WI38 (cell line): ENCODE measurements at regions not wholly inside any gene's neighbourhood (a gene's known extent, or its start where the extent isn't known, plus 50 kb on each side); places are given as distances from the start of the nearest gene placed in this dataset.

ENCODE experiments used
- H3K4me3 ChIP-seq: 2 replicates; pipeline ENCODE4 v1.5.1; 2011; ENCODE audit warnings: low read depth, mild to moderate bottlenecking, control low read depth, low read length
- CTCF ChIP-seq: IDR thresholded peaks from 2 replicates; pipeline ENCODE4 v1.5.1; 2012; ENCODE audit warnings: low read depth, mild to moderate bottlenecking, control low read depth, low read length

GRCh38 chr5:98594098-98594497, 179.4 kb upstream of the RGMB start:
- TF ChIP-seq CTCF: no peak
- H3K4me3 ChIP-seq: no peak overlapping the region

DNA sequence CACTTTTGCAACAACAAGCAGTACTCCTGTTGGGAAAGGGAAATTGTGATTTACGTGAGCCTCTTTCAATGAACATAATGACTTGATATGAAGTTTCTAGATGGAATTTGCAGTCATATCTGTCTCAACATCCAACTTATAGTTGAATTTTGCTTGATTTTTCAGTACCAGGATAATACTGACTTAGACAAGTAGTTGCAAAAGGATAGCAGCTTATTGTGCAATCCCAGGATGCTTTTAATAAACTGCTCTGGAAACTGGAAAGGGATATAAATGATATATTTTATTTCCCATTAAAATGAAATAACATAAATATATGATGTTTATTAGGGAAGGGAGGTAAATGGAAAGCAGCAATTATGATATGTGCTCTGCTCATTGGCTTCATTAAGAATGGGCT, 174.4 kb upstream of the RGMB start:
- TF ChIP-seq CTCF: no peak
- no peak overlapping the region for H3K4me3 ChIP-seq

DNA sequence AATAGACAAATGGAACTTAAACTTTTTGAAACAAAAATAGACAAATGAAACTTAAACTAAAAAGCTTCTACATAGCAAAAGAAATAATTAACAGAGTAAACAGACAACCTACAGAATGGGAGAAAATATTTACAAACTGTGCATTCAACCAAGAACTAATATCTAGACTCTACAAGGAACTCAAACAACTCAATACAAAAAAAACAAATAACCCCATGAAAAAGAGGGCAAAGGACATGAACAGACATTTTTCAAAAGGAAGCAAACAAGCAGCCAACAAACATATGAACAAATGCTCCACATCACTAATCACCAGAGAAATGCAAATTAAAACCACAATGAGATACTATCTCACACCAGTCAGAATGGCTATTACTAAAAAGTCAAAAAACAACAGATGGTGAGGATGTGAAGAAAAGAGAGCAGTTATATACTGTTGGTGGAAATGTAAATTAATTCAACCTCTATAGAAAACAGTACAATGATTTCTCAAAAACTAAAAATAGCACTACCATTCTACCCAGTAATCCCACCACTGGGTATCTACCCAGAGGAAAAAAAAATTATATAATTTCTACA, 170.8 kb upstream of the RGMB start:
- H3K4me3 ChIP-seq: no peak overlapping the region
- TF ChIP-seq CTCF: no peak

DNA sequence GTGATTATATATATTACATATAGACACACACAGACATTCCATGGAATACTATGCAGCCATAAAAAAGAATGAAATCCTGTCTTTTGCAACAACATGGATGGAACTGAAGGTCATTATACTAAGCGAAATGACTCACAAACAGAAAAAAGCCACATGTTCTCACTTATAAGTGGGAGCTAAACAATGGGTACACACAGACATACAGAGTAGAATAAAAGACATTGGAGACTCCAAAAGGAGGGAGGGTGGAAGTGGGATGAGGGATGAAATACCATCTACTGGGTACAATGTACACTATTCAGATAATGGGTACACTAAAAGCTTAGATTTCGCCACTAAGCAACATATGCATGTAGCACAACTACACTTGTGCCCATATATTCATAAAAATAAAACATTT, 170.0 kb upstream of the RGMB start:
- no peak overlapping the region for H3K4me3 ChIP-seq
- no peak for TF ChIP-seq CTCF

GRCh38 chr5:98604301-98604700, 169.2 kb upstream of the RGMB start:
- H3K4me3 ChIP-seq: no peak overlapping the region
- TF ChIP-seq CTCF: no peak

DNA sequence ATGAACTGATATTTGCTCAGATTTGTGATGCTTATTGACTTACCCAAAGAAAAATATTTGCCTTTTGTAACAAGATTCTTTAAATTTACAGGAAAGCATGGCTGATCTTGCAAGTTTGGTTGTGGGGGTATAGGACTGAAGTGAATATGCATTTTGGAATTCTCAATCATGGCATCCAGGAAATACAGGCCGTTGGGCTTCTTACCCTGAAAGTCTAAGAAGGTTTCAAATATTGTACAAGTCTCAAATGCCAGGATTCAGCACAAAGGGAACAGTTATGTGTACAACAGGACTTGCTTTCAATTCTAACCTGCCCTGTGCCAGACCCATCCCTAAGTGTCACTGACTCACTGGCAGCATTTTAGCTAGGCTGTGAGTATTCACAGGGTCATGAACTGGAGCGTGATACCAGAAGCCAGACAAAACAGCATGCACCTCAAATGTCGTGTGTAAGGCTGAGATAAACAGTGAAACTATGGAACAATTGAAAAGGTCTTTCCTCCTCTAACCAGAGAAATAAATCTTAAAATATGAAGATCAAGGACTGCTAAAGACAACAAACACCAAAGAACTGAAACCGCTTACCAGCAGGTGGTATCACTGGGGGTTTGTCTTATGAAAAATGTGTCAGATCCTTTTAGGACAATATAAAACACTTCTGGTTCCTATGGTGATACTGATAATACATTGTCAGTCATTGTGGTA, 168.6 kb upstream of the RGMB start:
- TF ChIP-seq CTCF: no peak
- H3K4me3 ChIP-seq: no peak overlapping the region

DNA sequence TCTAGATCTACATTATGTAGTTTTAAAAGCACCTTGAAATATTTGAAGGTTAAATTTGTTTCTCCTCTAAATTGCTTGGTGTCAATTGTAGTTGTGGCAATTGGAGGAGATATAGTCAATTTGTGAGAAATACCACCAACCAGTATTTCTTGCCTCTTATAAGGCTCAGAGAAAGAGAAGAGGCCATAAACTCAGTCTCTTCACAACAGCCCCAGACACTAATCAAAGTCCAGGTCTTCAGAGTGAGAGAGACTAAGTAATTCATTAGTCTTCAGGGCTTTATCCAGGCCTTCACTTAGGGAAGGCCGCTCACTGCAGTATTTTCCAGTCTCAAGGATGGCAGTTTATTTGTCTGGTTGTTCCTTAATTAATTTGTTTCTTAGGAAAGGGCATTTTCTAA, 168.0 kb upstream of the RGMB start:
- H3K4me3 ChIP-seq: no peak overlapping the region
- TF ChIP-seq CTCF: no peak
